ENCODE measurements at regions not wholly inside any gene's neighbourhood (a gene's known extent, or its start where the extent isn't known, plus 50 kb on each side); places are given as distances from the start of the nearest gene placed in this dataset.
"Not testable (repeated sequence)": the region's sequence is repeated elsewhere in the genome, so short reads cannot be mapped to it uniquely, and the experiment has no call there.

GRCh38 chr16:64287655-64288528 is 834.0 kb downstream of the CDH11 start:
- no peak for DNase-seq

- no peak for DNase-seq
Observed at GRCh38 chr16:64282181-64282580, 839.7 kb downstream of the CDH11 start.

GRCh38 chr16:64280317-64280716 is 841.5 kb downstream of the CDH11 start:
- DNase-seq: no peak

GRCh38 chr16:64278196-64278595 is 843.7 kb downstream of the CDH11 start:
- DNase-seq: no peak

- DNase-seq: no peak
Observed at GRCh38 chr16:64276646-64277045, 845.2 kb downstream of the CDH11 start.

GRCh38 chr16:64272028-64272427 is 849.8 kb downstream of the CDH11 start:
- DNase-seq: no peak

- no peak for DNase-seq
Observed at GRCh38 chr16:64269756-64270155, 852.1 kb downstream of the CDH11 start.

- no peak for DNase-seq
Observed at GRCh38 chr16:64265756-64266155, 856.1 kb downstream of the CDH11 start.

GRCh38 chr16:64260631-64261401 is 861.0 kb downstream of the CDH11 start:
- DNase-seq: not testable (repeated sequence)

GRCh38 chr16:64254443-64255367 is 867.2 kb downstream of the CDH11 start:
- no peak for DNase-seq

GRCh38 chr16:64253525-64253924 is 868.3 kb downstream of the CDH11 start:
- no peak for DNase-seq

GRCh38 chr16:64253096-64253495 is 868.8 kb downstream of the CDH11 start:
- DNase-seq: no peak

GRCh38 chr16:64251742-64252141 is 870.1 kb downstream of the CDH11 start:
- DNase-seq: no peak

- DNase-seq: no peak
Observed at GRCh38 chr16:64250866-64251265, 871.0 kb downstream of the CDH11 start.

GRCh38 chr16:64242492-64242891 is 879.4 kb downstream of the CDH11 start:
- DNase-seq: no peak

GRCh38 chr16:64240586-64240985 is 881.3 kb downstream of the CDH11 start:
- no peak for DNase-seq

- DNase-seq: no peak
Observed at GRCh38 chr16:64238571-64238970, 883.3 kb downstream of the CDH11 start.

- DNase-seq: no peak
Observed at GRCh38 chr16:64236316-64236715, 885.5 kb downstream of the CDH11 start.

- no peak for DNase-seq
Observed at GRCh38 chr16:64234200-64234599, 887.7 kb downstream of the CDH11 start.

- no peak for DNase-seq
Observed at GRCh38 chr16:64225696-64226095, 896.2 kb downstream of the CDH11 start.

- DNase-seq: no peak
Observed at GRCh38 chr16:64225036-64225435, 896.8 kb downstream of the CDH11 start.

GRCh38 chr16:64217789-64218535 is 903.9 kb downstream of the CDH11 start:
- no peak for DNase-seq

Measured in MV-4-11 (cell line).